ENCODE measurements at regions not wholly inside any gene's neighbourhood (a gene's known extent, or its start where the extent isn't known, plus 50 kb on each side); places are given as distances from the start of the nearest gene placed in this dataset.
"Not testable (repeated sequence)": the region's sequence is repeated elsewhere in the genome, so short reads cannot be mapped to it uniquely, and the experiment has no call there.

GRCh38 chr14:59127437-59127732, 61.1 kb upstream of the DAAM1 start:
- no peak for DNase-seq

DNA sequence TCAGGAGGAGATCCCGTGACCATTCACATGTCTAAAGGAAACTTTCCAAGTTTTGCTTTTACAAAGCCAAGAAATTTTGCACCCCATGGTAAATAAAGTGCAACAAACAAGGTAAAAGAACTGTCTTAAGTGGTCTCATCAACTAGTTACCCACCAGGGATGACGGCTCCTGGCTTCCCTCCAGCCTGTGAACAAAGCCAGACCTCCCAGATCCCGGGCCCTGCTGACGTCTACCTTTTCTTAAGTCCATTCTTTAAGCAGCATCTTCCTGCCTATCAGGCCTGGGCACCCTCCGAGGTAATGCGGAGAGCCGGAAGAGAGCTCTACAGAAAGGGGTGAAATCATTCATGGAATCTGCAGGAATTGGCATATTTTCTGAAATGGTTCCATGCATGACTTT, 58.0 kb upstream of the DAAM1 start:
- no peak for DNase-seq

GRCh38 chr14:59131938-59132795, 56.3 kb upstream of the DAAM1 start:
- DNase-seq, result peak; percentile 88

GRCh38 chr14:59132796-59133494, 55.5 kb upstream of the DAAM1 start:
- no peak for DNase-seq

GRCh38 chr14:59133709-59134108, 54.8 kb upstream of the DAAM1 start:
- DNase-seq, result no peak

- no peak for DNase-seq
Observed at GRCh38 chr14:59134307-59134706, 54.2 kb upstream of the DAAM1 start.

DNA sequence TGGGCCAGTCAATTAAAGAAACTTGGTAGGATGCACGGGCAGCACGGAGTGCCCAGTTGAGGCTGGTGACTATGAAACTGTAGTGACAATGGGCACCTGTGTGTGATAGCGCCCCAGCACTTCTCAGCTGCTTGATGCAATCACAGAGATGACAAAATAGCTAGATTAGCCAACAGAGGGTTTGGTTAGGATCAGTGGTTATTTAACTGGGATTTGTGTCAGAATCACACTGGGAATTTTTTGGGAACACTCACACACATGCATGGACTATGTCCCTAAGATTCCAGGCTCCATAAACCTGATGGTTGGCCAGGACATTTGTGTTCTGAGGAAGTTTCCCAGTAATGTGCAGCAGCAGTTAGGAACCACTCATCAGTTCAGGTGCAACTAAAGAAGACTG, 51.2 kb upstream of the DAAM1 start:
- DNase-seq, result no peak

DNA sequence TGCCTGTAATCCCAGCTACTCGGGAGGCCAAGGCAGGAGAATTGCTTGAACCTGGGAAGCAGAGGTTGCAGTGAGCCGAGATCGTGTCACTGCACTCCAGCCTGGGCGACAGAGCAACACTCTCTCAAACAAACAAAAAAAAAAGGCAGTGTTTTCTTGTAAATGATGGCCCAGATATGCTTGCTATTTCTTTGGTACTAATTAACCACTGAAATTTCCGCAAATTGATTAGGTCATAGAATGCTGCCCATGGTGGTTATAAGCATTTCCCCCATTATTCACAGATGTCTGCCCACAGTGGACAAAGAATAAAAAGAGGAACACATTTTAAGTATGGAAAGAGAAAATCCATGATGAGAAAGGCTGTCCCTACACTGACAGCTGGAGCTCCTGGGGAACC, 49.9 kb upstream of the DAAM1 start:
- not testable (repeated sequence) for DNase-seq

All from NCI-H2171 treated with DMSO at 0.1 percent for 48 hours (cell line).